HG03060 (cell line): ENCODE measurements at regions not wholly inside any gene's neighbourhood (a gene's known extent, or its start where the extent isn't known, plus 50 kb on each side); places are given as distances from the start of the nearest gene placed in this dataset.

Experiments used
- ATAC-seq: cut with Tn5 transposase; IDR thresholded peaks from one replicate; pipeline ENCODE4 v1.9.1; 2021; ENCODE audit warnings: low read depth, moderate number of reproducible peaks; ENCODE audit not compliant: unreplicated experiment

GRCh38 chr14:66046035-66046434 lies 440.1 kb upstream of the CCDC196 start:
- no peak for ATAC-seq

DNA sequence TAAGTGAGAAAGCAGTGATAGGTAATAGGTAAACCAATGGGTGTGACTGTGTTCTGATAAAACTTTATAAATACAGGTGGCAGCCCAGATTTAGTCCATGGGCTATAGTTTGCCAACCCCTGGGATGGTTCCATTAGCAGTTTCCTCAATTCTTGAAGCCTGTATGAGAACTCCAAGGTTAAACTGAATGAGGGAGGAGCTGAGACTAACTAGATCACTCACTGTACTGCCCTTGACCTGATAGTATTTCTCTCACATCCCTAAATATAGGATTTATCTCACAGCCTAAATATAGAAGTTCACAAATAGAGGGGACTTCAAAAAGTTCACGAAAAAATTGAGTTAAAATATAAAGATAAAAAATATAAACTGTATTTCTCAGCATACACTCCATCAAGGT lies 439.6 kb upstream of the CCDC196 start:
- no peak for ATAC-seq

- no peak for ATAC-seq
Measured at GRCh38 chr14:66056268-66056907, 429.8 kb upstream of the CCDC196 start.

- ATAC-seq = no peak
Measured at GRCh38 chr14:66056926-66057552, 429.1 kb upstream of the CCDC196 start.

GRCh38 chr14:66065188-66065587 lies 421.0 kb upstream of the CCDC196 start:
- no peak for ATAC-seq

GRCh38 chr14:66066981-66067776 lies 419.0 kb upstream of the CCDC196 start:
- no peak for ATAC-seq

DNA sequence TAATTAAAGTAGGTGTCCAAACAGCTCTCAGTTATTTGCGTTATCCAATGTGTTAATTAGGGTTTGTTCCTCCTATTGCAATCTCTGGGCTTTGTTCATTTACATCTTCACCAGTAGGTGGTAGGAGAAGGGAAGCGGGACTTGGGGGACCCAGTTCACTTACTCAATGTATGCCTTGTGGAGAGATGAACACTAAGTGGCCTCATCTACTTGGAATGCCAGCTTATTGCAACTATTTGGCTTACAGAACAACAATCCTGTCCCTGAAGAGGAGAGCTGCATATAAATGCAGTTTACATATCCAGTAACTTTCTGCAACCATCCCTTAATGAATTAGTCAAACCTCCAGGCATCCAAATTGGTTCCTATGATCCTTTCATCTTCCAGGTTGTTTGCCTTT lies 417.1 kb upstream of the CCDC196 start:
- no peak for ATAC-seq

DNA sequence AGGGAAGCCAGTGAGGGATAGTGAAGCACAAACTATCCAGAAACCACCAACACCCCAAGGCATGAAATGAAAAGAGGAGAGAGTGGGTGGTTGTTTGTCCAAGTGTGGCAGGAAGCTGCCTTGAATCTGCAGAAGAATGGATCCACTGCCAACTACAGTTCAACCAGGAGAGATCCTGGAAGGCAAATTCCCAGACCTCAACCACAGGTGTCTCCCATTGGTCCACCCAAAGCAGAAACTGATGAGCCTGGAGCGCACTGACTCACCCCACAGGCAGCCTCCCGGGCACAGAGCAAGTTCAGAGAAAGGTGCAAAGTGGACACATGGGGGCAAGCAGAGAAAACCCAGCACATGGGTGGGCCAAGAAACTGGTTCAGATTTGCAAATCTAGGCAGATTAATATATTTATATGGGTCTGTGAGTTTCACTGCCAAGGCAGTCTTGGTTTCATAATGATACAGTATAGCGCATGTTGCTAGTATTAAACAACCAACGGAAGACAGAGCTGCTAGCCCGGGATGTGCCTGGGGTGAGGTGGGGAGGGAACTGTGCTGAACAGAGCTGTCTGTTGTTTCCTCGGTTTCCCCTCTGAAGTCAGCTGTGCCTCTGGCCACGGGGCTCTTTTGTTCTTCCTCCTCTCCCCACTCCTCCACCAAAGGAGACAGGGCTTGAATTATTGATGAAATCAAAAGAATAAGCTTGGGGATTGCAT lies 416.2 kb upstream of the CCDC196 start:
- ATAC-seq = no peak

DNA sequence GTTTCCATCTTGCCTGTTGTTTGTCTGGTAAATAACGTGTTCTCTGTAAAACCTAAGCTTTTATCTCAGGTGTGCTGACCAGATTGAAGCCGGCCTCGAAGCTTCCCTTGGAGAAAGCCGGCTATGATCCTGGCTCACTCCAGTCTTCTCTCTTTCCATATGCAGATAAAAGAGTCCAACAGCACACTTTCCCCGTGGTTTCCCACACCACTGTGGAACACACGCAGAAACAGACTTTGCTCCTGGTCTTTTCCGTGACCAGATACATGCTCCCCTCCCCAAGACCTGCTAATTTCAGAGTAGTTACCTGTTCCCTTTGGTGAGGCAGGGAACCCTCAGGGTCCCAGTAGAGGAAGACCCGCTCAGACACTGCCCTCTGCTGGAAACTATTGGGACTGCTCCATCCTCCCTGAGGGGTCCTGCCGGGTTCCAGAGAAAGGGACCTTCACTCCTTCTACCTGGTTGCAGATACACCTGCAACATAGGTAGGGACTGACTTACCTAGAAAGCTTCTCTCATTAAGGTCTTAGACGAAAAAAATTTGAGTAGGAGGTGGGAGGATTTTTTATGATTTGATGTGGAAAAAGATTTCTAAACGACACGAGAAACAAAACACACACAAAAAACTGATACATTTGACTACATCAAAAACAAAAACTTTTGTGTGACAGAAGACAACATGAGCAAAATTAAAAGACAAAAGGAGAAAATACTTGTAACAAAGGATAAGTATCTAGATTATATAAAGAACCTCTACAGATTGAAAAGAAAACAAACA lies 415.4 kb upstream of the CCDC196 start:
- no peak for ATAC-seq

GRCh38 chr14:66072190-66073084 lies 413.7 kb upstream of the CCDC196 start:
- no peak for ATAC-seq

DNA sequence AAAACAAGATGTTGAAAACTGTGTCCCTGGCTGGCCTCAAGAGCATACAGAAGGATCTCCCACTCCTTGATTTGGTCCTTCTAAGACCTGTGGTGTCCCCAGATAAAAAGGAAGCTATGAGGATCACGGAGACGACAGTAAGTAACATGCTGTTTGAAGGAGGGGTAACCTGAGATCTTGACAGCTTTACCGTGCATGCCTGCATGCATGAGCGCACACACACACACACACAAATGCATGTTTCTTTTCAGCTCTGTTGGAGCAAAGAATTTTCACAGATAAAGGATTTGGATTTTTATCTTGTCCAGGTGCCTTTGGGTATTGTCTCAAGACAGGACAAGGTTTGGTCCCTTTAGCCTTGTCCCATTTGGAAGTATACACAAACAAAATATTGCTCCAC lies 411.6 kb upstream of the CCDC196 start:
- no peak for ATAC-seq

- no peak for ATAC-seq
Measured at GRCh38 chr14:66076176-66076575, 410.0 kb upstream of the CCDC196 start.

- ATAC-seq = no peak
Measured at GRCh38 chr14:66078006-66078405, 408.2 kb upstream of the CCDC196 start.

- ATAC-seq = no peak
Measured at GRCh38 chr14:66081594-66082376, 404.4 kb upstream of the CCDC196 start.

DNA sequence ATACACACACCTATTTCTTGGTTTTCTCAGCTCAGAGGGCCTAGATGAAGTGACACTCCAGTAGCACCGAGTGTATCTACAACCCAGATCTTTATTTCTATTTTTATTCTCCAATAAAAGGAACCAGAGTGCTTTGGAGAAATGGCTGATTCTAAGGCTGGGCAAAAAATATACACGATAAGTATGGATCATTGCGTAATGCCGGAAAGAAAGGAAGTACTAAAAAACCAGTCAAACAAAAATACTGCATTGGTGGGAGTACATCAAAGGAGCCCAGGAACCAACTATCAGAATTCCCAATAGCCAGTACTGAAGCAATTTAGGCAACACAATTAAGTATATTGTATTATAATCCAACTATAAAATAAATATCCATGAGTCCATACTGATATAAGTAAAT lies 400.9 kb upstream of the CCDC196 start:
- ATAC-seq = no peak

- no peak for ATAC-seq
Measured at GRCh38 chr14:66085665-66086064, 400.5 kb upstream of the CCDC196 start.

- ATAC-seq = no peak
Measured at GRCh38 chr14:66087231-66087630, 398.9 kb upstream of the CCDC196 start.

DNA sequence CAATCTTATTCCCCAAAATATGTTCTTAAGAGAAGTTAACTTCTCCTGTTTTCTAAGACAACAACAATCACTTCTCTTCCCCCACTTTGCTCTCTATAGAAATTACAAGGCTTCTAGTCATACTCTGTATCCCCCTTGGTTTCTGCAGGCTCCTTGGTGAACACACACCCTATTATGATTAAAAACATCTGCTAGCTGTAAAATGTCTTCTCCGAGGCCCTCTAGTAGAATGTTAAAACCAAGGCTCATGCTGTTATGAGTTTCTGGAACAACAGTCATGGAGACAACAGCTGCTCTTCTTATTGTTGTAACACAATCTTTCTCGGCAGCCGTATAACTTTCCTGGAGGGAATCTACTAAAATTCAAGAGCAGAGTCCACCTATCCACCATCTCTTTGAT lies 397.5 kb upstream of the CCDC196 start:
- no peak for ATAC-seq

DNA sequence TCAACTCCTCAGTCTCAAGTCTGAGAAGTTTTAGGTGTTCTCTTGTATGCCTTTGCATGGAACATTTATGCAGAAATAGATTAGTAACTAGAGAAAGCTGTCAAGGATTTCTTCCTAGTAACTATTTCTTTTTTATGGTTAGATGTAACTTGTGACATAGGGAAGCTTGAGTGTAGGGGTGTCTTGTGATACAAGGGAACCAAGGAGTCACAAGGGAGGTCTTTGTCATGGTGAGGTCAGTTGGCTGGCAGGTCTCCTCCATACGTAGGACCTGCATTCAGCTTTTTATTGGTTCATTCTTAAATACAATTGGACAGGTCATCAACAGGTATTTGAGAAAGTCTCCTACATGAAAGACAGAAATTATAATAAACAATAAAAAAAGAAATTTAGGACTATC lies 394.0 kb upstream of the CCDC196 start:
- ATAC-seq = no peak
